ENCODE measurements at regions not wholly inside any gene's neighbourhood (a gene's known extent, or its start where the extent isn't known, plus 50 kb on each side); places are given as distances from the start of the nearest gene placed in this dataset.
"Not testable (repeated sequence)": the region's sequence is repeated elsewhere in the genome, so short reads cannot be mapped to it uniquely, and the experiment has no call there.

GRCh38 chr14:82667501-82667900, 1133.8 kb upstream of the SEL1L start:
- no peaks in the 10 kb centered on the region for H3K9me3 ChIP-seq (ENCODE audit: control insufficient read depth in 5 of 5, low read length in 5 of 5)
- H3K4me3 ChIP-seq (ENCODE audit: low read depth in 1 of 5, low read length in 5 of 5): no peak overlapping the region
- H3K27ac ChIP-seq (ENCODE audit: low read depth, low read length): peak overlapping the region; percentile 9
- no peaks in the 10 kb centered on the region for H3K4me1 ChIP-seq (ENCODE audit: control insufficient read depth in 5 of 5, insufficient read depth in 5 of 5, low read length in 5 of 5)
- no peaks in the 10 kb centered on the region for H3K36me3 ChIP-seq (ENCODE audit: control insufficient read depth in 5 of 5, insufficient read depth in 5 of 5, low read length in 5 of 5)
- H3K9ac ChIP-seq (ENCODE audit: low read length in 5 of 5): no peak overlapping the region
- H3K27me3 ChIP-seq (ENCODE audit: control insufficient read depth in 5 of 5, insufficient read depth in 4 of 5, low read length in 5 of 5): no peaks in the 10 kb centered on the region

DNA sequence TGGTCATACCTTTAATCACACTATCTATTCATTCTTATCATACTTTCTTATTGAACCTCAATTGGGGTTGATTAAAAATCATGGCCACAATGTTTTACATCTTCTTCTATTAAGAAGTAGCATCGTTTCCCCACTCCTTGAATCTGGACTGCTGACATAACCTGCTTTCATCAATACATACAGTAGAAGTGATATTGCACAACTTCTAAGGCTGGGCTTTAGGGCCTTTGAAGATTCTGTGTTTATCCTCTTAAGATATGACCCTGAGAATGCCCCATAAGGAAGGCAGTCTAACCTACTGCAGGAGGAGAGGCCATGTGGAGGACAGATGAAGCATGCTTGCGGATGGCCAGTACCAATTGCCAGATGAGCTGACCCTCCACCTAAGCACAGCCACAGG, 1142.8 kb upstream of the SEL1L start:
- H3K4me3 ChIP-seq (ENCODE audit: low read depth in 1 of 5, low read length in 5 of 5): no peak overlapping the region
- H3K27ac ChIP-seq (ENCODE audit: low read depth, low read length): no peak overlapping the region

GRCh38 chr14:82689948-82690347, 1156.3 kb upstream of the SEL1L start:
- Histone ChIP-seq H3K9ac (ENCODE audit: low read length in 5 of 5) (no peak overlapping the region), H3K27me3 (ENCODE audit: control insufficient read depth in 5 of 5, insufficient read depth in 4 of 5, low read length in 5 of 5) (no peaks in the 10 kb centered on the region), H3K36me3 (ENCODE audit: control insufficient read depth in 5 of 5, insufficient read depth in 5 of 5, low read length in 5 of 5) (no peaks in the 10 kb centered on the region), H3K9me3 (ENCODE audit: control insufficient read depth in 5 of 5, low read length in 5 of 5) (no peaks in the 10 kb centered on the region), H3K27ac (ENCODE audit: low read depth, low read length) (no peak overlapping the region), H3K4me1 (ENCODE audit: control insufficient read depth in 5 of 5, insufficient read depth in 5 of 5, low read length in 5 of 5) (no peaks in the 10 kb centered on the region), H3K4me3 (ENCODE audit: low read depth in 1 of 5, low read length in 5 of 5) (no peak overlapping the region)

More for the DNA sequence above, 1142.8 kb upstream of the SEL1L start:
- Histone ChIP-seq H3K27me3 (ENCODE audit: control insufficient read depth in 5 of 5, insufficient read depth in 4 of 5, low read length in 5 of 5) (no peaks in the 10 kb centered on the region), H3K36me3 (ENCODE audit: control insufficient read depth in 5 of 5, insufficient read depth in 5 of 5, low read length in 5 of 5) (no peaks in the 10 kb centered on the region), H3K9me3 (ENCODE audit: control insufficient read depth in 5 of 5, low read length in 5 of 5) (no peaks in the 10 kb centered on the region), H3K9ac (ENCODE audit: low read length in 5 of 5) (no peak overlapping the region), H3K4me1 (ENCODE audit: control insufficient read depth in 5 of 5, insufficient read depth in 5 of 5, low read length in 5 of 5) (no peaks in the 10 kb centered on the region)

GRCh38 chr14:82691191-82691590, 1157.5 kb upstream of the SEL1L start:
- H3K4me3 ChIP-seq (ENCODE audit: low read depth in 1 of 5, low read length in 5 of 5); H3K4me1 ChIP-seq (ENCODE audit: control insufficient read depth in 5 of 5, insufficient read depth in 5 of 5, low read length in 5 of 5); H3K36me3 ChIP-seq (ENCODE audit: control insufficient read depth in 5 of 5, insufficient read depth in 5 of 5, low read length in 5 of 5); H3K27ac ChIP-seq (ENCODE audit: low read depth, low read length); H3K9me3 ChIP-seq (ENCODE audit: control insufficient read depth in 5 of 5, low read length in 5 of 5); H3K9ac ChIP-seq (ENCODE audit: low read length in 5 of 5); H3K27me3 ChIP-seq (ENCODE audit: control insufficient read depth in 5 of 5, insufficient read depth in 4 of 5, low read length in 5 of 5): not testable (repeated sequence)

DNA sequence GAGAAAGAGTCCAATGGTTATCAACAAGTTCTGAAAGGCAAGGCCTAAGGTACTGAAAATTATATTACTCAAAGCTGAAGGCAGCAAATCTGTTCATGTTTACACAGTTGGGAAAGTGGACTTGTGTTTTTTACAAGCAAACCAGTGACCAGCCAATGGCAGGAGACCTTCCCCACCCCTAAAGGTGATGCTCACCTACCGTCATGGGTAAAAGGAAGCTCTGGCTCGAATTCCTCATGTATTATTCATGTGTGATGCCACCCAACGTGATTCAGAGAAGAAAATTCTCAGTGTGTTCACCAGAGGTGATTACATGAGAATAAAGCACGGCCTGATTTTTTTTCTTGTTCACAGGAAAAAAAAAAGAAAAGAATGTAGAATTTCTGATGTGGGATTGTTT, 1161.2 kb upstream of the SEL1L start:
- no peaks in the 10 kb centered on the region for H3K9me3 ChIP-seq (ENCODE audit: control insufficient read depth in 5 of 5, low read length in 5 of 5)
- H3K36me3 ChIP-seq (ENCODE audit: control insufficient read depth in 5 of 5, insufficient read depth in 5 of 5, low read length in 5 of 5): no peaks in the 10 kb centered on the region
- no peaks in the 10 kb centered on the region for H3K27me3 ChIP-seq (ENCODE audit: control insufficient read depth in 5 of 5, insufficient read depth in 4 of 5, low read length in 5 of 5)
- H3K27ac ChIP-seq (ENCODE audit: low read depth, low read length): no peak overlapping the region
- no peak overlapping the region for H3K4me3 ChIP-seq (ENCODE audit: low read depth in 1 of 5, low read length in 5 of 5)
- H3K4me1 ChIP-seq (ENCODE audit: control insufficient read depth in 5 of 5, insufficient read depth in 5 of 5, low read length in 5 of 5): no peaks in the 10 kb centered on the region
- H3K9ac ChIP-seq (ENCODE audit: low read length in 5 of 5): no peak overlapping the region

DNA sequence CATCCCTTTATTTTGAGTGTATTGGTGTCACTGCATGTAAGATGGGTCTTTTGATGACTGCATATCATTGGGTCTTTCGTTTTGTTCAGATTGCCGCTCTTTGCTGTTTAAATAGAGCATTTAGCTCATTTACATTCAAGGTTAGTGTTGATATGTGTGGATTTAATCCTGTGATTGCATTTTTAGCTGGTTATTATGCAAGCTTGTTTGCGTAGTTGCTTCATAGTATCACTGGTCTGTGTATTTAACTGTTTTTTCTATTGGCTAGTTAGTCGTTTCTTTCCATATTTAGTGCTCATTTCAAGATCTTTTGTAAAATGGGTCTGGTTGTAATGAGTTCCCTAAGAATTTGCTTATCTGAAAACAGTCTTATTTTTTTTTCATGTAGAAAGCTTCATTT, 1170.6 kb upstream of the SEL1L start:
- no peak overlapping the region for H3K9ac ChIP-seq (ENCODE audit: low read length in 5 of 5)
- peaks cover 0 to 2% (median 0%) of the 10 kb centered on the region in 5 donors for H3K9me3 ChIP-seq (ENCODE audit: control insufficient read depth in 5 of 5, low read length in 5 of 5)
- H3K27ac ChIP-seq (ENCODE audit: low read depth, low read length): no peak overlapping the region
- H3K27me3 ChIP-seq (ENCODE audit: control insufficient read depth in 5 of 5, insufficient read depth in 4 of 5, low read length in 5 of 5): no peaks in the 10 kb centered on the region
- no peaks in the 10 kb centered on the region for H3K36me3 ChIP-seq (ENCODE audit: control insufficient read depth in 5 of 5, insufficient read depth in 5 of 5, low read length in 5 of 5)
- H3K4me3 ChIP-seq (ENCODE audit: low read depth in 1 of 5, low read length in 5 of 5): no peak overlapping the region
- H3K4me1 ChIP-seq (ENCODE audit: control insufficient read depth in 5 of 5, insufficient read depth in 5 of 5, low read length in 5 of 5): no peaks in the 10 kb centered on the region

- Histone ChIP-seq H3K4me1 (ENCODE audit: control insufficient read depth in 5 of 5, insufficient read depth in 5 of 5, low read length in 5 of 5) (peaks cover 0 to 3% (median 0%) of the 10 kb centered on the region in 5 donors), H3K27ac (ENCODE audit: low read depth, low read length) (no peak overlapping the region), H3K36me3 (ENCODE audit: control insufficient read depth in 5 of 5, insufficient read depth in 5 of 5, low read length in 5 of 5) (no peaks in the 10 kb centered on the region), H3K9ac (ENCODE audit: low read length in 5 of 5) (no peak overlapping the region), H3K27me3 (ENCODE audit: control insufficient read depth in 5 of 5, insufficient read depth in 4 of 5, low read length in 5 of 5) (no peaks in the 10 kb centered on the region), H3K9me3 (ENCODE audit: control insufficient read depth in 5 of 5, low read length in 5 of 5) (peaks cover 0 to 8% (median 3%) of the 10 kb centered on the region in 5 donors), H3K4me3 (ENCODE audit: low read depth in 1 of 5, low read length in 5 of 5) (no peak overlapping the region)
Measured at GRCh38 chr14:82710267-82710841, 1176.7 kb upstream of the SEL1L start.

GRCh38 chr14:82719617-82720016, 1186.0 kb upstream of the SEL1L start:
- H3K27ac ChIP-seq (ENCODE audit: low read depth, low read length): no peak overlapping the region
- H3K36me3 ChIP-seq (ENCODE audit: control insufficient read depth in 5 of 5, insufficient read depth in 5 of 5, low read length in 5 of 5): no peaks in the 10 kb centered on the region
- no peak overlapping the region for H3K9ac ChIP-seq (ENCODE audit: low read length in 5 of 5)
- H3K4me1 ChIP-seq (ENCODE audit: control insufficient read depth in 5 of 5, insufficient read depth in 5 of 5, low read length in 5 of 5): peaks cover 0 to 12% (median 0%) of the 10 kb centered on the region in 5 donors
- H3K4me3 ChIP-seq (ENCODE audit: low read depth in 1 of 5, low read length in 5 of 5): no peak overlapping the region
- no peaks in the 10 kb centered on the region for H3K9me3 ChIP-seq (ENCODE audit: control insufficient read depth in 5 of 5, low read length in 5 of 5)
- no peaks in the 10 kb centered on the region for H3K27me3 ChIP-seq (ENCODE audit: control insufficient read depth in 5 of 5, insufficient read depth in 4 of 5, low read length in 5 of 5)

GRCh38 chr14:82720431-82720830, 1186.8 kb upstream of the SEL1L start:
- Histone ChIP-seq H3K27ac (ENCODE audit: low read depth, low read length) (no peak overlapping the region), H3K4me1 (ENCODE audit: control insufficient read depth in 5 of 5, insufficient read depth in 5 of 5, low read length in 5 of 5) (peaks cover 0 to 12% (median 2%) of the 10 kb centered on the region in 5 donors), H3K9me3 (ENCODE audit: control insufficient read depth in 5 of 5, low read length in 5 of 5) (no peaks in the 10 kb centered on the region), H3K4me3 (ENCODE audit: low read depth in 1 of 5, low read length in 5 of 5) (no peak overlapping the region), H3K36me3 (ENCODE audit: control insufficient read depth in 5 of 5, insufficient read depth in 5 of 5, low read length in 5 of 5) (no peaks in the 10 kb centered on the region), H3K9ac (ENCODE audit: low read length in 5 of 5) (no peak overlapping the region), H3K27me3 (ENCODE audit: control insufficient read depth in 5 of 5, insufficient read depth in 4 of 5, low read length in 5 of 5) (no peaks in the 10 kb centered on the region)

DNA sequence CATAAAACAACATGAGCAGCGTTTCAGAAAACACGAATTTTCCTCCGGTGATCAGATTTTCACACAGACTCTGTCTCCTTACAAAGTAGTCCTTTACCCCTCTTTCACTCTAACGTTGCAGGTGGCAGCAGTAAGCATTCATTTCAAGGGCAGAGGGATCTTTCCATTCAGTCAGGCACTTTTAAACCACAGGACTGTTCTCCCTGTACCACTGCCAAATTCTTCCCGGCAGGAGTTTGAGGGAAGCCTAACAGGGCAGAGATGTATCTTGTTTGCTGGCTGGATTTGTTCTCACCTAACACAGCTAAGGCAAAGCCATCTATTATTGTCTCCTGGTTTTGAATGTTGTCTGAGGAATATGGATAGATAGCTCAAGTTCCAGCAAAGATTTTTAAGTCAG, 1187.3 kb upstream of the SEL1L start:
- Histone ChIP-seq H3K4me1 (ENCODE audit: control insufficient read depth in 5 of 5, insufficient read depth in 5 of 5, low read length in 5 of 5) (peaks cover 0 to 12% (median 2%) of the 10 kb centered on the region in 5 donors), H3K27me3 (ENCODE audit: control insufficient read depth in 5 of 5, insufficient read depth in 4 of 5, low read length in 5 of 5) (no peaks in the 10 kb centered on the region), H3K9ac (ENCODE audit: low read length in 5 of 5) (no peak overlapping the region), H3K36me3 (ENCODE audit: control insufficient read depth in 5 of 5, insufficient read depth in 5 of 5, low read length in 5 of 5) (no peaks in the 10 kb centered on the region), H3K9me3 (ENCODE audit: control insufficient read depth in 5 of 5, low read length in 5 of 5) (no peaks in the 10 kb centered on the region), H3K27ac (ENCODE audit: low read depth, low read length) (no peak overlapping the region), H3K4me3 (ENCODE audit: low read depth in 1 of 5, low read length in 5 of 5) (no peak overlapping the region)

DNA sequence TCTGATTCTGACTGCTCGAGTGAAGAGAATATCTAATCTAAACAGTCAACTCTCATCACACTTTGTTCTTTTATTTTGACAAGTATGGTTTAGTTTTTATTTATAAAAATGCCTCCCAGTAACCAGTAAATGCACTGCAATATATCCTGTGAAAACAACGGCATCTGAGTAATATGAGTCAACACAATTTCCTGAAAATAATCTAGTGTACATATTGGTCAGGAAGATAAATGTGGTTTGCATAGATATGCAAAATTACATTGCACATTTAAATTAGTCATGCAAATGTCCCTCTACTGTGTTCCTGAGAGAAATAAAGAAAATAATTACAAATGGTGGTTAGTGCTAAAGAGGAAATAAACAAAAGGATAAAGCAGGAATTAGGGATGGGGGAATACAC, 1190.7 kb upstream of the SEL1L start:
- Histone ChIP-seq H3K9me3 (ENCODE audit: control insufficient read depth in 5 of 5, low read length in 5 of 5) (no peaks in the 10 kb centered on the region), H3K9ac (ENCODE audit: low read length in 5 of 5) (no peak overlapping the region), H3K36me3 (ENCODE audit: control insufficient read depth in 5 of 5, insufficient read depth in 5 of 5, low read length in 5 of 5) (no peaks in the 10 kb centered on the region), H3K27ac (ENCODE audit: low read depth, low read length) (no peak overlapping the region), H3K4me3 (ENCODE audit: low read depth in 1 of 5, low read length in 5 of 5) (no peak overlapping the region), H3K27me3 (ENCODE audit: control insufficient read depth in 5 of 5, insufficient read depth in 4 of 5, low read length in 5 of 5) (no peaks in the 10 kb centered on the region), H3K4me1 (ENCODE audit: control insufficient read depth in 5 of 5, insufficient read depth in 5 of 5, low read length in 5 of 5) (peaks cover 0 to 12% (median 2%) of the 10 kb centered on the region in 5 donors)
